OCI-LY3 (cell line): ENCODE measurements at regions not wholly inside any gene's neighbourhood (a gene's known extent, or its start where the extent isn't known, plus 50 kb on each side); places are given as distances from the start of the nearest gene placed in this dataset.

Source experiments
- CTCF ChIP-seq: fragments of 200-600, 300-600 bp; sonication (generic); IDR thresholded peaks from 2 replicates; pipeline ENCODE4 v1.5.1; 2014; ENCODE audit warnings: antibody characterized with exemption, low read length, low read depth
- EZH2phosphoT487 ChIP-seq: fragments of 200-600 bp; shearing (Covaris generic); IDR thresholded peaks from 2 replicates; pipeline ENCODE4 v1.6.1; 2018; ENCODE audit warnings: antibody characterized with exemption, mixed run types, low read depth

GRCh38 chrX:129025376-129025775, 497.9 kb downstream of the SMARCA1 start:
- TF ChIP-seq EZH2phosphoT487 (no peak), CTCF (no peak)
